ENCODE measurements at regions not wholly inside any gene's neighbourhood (a gene's known extent, or its start where the extent isn't known, plus 50 kb on each side); places are given as distances from the start of the nearest gene placed in this dataset.

GRCh38 chr5:124816381-124816780, 69.9 kb upstream of the ZNF608 start:
- no peak overlapping the region for H3K4me3 ChIP-seq
- no peak for TF ChIP-seq CTCF (IDR thresholded peaks at IDR 0.05; ENCODE audit: borderline replicate concordance)
- H3K36me3 ChIP-seq: no peaks in the 10 kb centered on the region
- intact Hi-C loops (cut with micrococcal nuclease): no loop called here
- no peaks in the 10 kb centered on the region for H3K9me3 ChIP-seq (replicated peaks)
- H3K27me3 ChIP-seq (ENCODE audit: low read depth): no peaks in the 10 kb centered on the region
- no peak for DNase-seq
- peaks cover 8% of the 10 kb centered on the region for H3K4me1 ChIP-seq
- no peak overlapping the region for H3K27ac ChIP-seq (replicated peaks)

GRCh38 chr5:124819201-124819600, 72.8 kb upstream of the ZNF608 start:
- no peak overlapping the region for H3K4me3 ChIP-seq
- no peaks in the 10 kb centered on the region for H3K9me3 ChIP-seq (replicated peaks)
- no peaks in the 10 kb centered on the region for H3K27me3 ChIP-seq (ENCODE audit: low read depth)
- no peaks in the 10 kb centered on the region for H3K36me3 ChIP-seq
- no peak for DNase-seq
- intact Hi-C loops (cut with micrococcal nuclease): no loop called here
- H3K27ac ChIP-seq (replicated peaks): no peak overlapping the region
- no peak for TF ChIP-seq CTCF (IDR thresholded peaks at IDR 0.05; ENCODE audit: borderline replicate concordance)
- H3K4me1 ChIP-seq: no peaks in the 10 kb centered on the region

- DNase-seq: no peak
- intact Hi-C loops (cut with micrococcal nuclease): no loop called here
- H3K9me3 ChIP-seq (replicated peaks): no peaks in the 10 kb centered on the region
- peaks cover 5% of the 10 kb centered on the region for H3K4me1 ChIP-seq
- H3K27me3 ChIP-seq (ENCODE audit: low read depth): no peaks in the 10 kb centered on the region
- no peak overlapping the region for H3K27ac ChIP-seq (replicated peaks)
- no peak overlapping the region for H3K4me3 ChIP-seq
- H3K36me3 ChIP-seq: no peaks in the 10 kb centered on the region
- no peak for TF ChIP-seq CTCF (IDR thresholded peaks at IDR 0.05; ENCODE audit: borderline replicate concordance)
Measured at GRCh38 chr5:124822647-124823046, 76.2 kb upstream of the ZNF608 start.

GRCh38 chr5:124823380-124823779, 76.9 kb upstream of the ZNF608 start:
- DNase-seq: no peak
- intact Hi-C loops (cut with micrococcal nuclease): no loop called here
- TF ChIP-seq CTCF (IDR thresholded peaks at IDR 0.05; ENCODE audit: borderline replicate concordance): no peak
- Histone ChIP-seq H3K36me3 (no peaks in the 10 kb centered on the region), H3K4me3 (no peak overlapping the region), H3K9me3 (replicated peaks) (no peaks in the 10 kb centered on the region), H3K4me1 (peaks cover 5% of the 10 kb centered on the region), H3K27ac (replicated peaks) (no peak overlapping the region), H3K27me3 (ENCODE audit: low read depth) (no peaks in the 10 kb centered on the region)

- Histone ChIP-seq H3K27me3 (ENCODE audit: low read depth) (no peaks in the 10 kb centered on the region), H3K4me1 (peaks cover 5% of the 10 kb centered on the region), H3K36me3 (no peaks in the 10 kb centered on the region), H3K9me3 (replicated peaks) (no peaks in the 10 kb centered on the region), H3K27ac (replicated peaks) (no peak overlapping the region), H3K4me3 (no peak overlapping the region)
- no peak for TF ChIP-seq CTCF (IDR thresholded peaks at IDR 0.05; ENCODE audit: borderline replicate concordance)
- intact Hi-C loops (cut with micrococcal nuclease): no loop called here
- no peak for DNase-seq
Measured at GRCh38 chr5:124824637-124825158, 78.3 kb upstream of the ZNF608 start.

Data from left ventricle myocardium inferior (tissue), 1 donor.